Left renal pelvis (tissue), 4 donors: ENCODE measurements at regions not wholly inside any gene's neighbourhood (a gene's known extent, or its start where the extent isn't known, plus 50 kb on each side); places are given as distances from the start of the nearest gene placed in this dataset.

Experiments used
- DNase-seq, 4 donors: peaks; one replicate each; pipeline ENCODE4 v3.0.0-alpha.2; 2013; ENCODE audit warnings: low read depth in 4 of 4, low spot score in 3 of 4

- no peak for DNase-seq
Observed at GRCh38 chr14:28704153-28704552, 62.4 kb upstream of the FOXG1 start.

- DNase-seq = no peak
Observed at GRCh38 chr14:28707814-28708213, 58.8 kb upstream of the FOXG1 start.

GRCh38 chr14:28709571-28710305 is 56.8 kb upstream of the FOXG1 start:
- DNase-seq = no peak
